GM21723 (cell line): ENCODE measurements at regions not wholly inside any gene's neighbourhood (a gene's known extent, or its start where the extent isn't known, plus 50 kb on each side); places are given as distances from the start of the nearest gene placed in this dataset.

Source experiments
- ATAC-seq: cut with Tn5 transposase; IDR thresholded peaks from one replicate; pipeline ENCODE4 v1.9.1; 2021; ENCODE audit warnings: mild to moderate bottlenecking, moderate library complexity; ENCODE audit not compliant: unreplicated experiment

DNA sequence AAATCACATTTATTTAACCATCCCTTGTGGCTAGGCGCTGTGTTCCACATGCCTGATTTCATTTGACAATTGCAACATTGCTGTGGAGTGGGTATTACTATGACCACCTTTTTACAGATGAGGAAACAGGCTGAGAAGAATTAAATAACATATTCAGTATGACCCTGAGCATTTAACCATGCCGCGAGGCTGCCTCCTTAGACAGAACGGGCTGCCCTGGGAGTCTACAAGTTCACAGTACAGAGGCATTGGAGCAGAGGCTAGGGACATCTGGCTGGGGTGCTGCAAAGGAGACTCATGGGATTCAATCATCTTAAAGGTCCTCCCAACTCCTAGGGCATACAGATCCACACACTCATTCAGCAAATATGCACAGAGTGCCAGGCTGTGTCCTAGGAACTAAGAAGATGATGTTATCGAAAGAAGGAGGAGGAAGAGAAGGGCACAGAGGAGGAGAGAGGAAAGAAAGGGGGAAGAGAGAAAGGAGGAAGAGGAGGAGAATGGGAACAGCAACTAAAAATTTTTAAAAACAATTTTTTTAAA is 164.7 kb upstream of the CCND2 start:
- ATAC-seq, result no peak

DNA sequence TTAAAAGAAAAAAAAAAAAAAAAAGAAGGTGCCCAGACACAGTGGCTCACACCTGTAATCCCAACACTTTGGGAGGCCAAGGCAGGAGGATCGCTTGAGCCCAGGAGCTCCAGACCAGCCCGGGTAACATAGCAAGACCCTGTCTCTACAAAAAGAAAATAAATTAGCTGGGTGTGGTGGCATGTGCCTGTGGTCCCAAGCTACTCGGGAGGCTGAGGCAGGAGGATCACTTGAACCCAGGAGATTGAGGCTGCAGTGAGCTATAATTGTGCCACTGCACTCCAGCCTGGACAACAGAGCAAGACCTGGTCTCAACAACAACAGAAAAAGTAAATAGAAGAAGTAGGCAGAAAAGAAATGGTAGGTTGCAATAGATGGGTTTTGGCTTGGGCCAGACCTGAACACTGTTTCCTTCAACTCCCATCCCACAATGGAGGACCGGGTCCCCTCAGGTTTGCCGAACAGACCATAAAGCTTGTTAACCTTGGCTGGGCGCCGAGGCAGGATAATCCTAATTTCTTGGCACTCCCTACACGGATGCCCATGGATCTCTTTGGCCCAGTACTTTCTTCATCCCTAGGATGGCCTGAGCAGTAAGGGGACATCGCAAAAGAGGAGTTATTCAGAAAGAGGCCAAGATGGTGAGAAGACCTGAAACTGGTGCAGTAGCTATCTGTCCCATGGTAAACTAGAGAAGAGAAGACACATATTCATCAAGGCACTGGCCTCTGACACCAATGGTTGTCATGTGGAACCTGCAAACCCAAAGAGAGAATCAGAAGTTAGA is 165.5 kb upstream of the CCND2 start:
- no peak for ATAC-seq

DNA sequence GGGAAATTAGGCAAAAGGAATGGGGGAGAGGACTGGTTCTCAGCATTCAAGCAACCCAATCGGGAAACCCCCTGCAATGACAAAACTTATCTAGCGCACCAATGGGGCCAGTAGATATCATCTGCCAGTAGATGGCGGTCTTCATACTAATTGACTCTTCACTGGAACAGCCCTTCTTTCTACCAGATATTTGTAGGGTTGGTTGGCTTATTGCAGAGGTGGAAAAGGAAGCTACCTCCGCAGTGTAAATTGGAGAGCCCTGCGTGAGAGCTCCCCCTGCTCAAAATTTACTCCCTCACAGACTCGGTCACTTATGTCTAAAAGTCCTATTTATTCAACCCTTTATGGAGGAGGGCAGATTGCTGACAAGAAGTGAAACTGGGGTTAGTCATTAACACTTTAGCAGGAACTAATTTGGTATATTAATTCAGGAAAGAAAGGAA is 166.1 kb upstream of the CCND2 start:
- ATAC-seq, result peak; percentile 82

DNA sequence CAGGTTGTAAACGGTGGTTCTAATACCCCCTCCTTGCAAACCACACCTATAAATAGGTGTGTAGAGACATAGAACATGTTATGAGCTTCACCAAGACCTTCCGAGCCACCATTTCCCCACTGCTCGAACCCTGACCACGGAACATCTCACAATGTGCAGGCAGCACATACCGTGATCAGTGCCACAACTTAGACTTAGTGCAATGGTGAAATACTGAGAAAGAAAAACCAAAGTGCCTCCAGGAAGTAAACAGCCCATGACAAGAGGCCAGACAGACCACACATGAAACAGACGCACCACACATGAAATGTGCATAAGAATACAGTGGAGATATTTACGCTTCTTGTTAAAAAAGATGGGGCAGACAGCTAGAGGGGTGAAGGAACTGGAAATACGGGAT is 166.9 kb upstream of the CCND2 start:
- ATAC-seq, result no peak

DNA sequence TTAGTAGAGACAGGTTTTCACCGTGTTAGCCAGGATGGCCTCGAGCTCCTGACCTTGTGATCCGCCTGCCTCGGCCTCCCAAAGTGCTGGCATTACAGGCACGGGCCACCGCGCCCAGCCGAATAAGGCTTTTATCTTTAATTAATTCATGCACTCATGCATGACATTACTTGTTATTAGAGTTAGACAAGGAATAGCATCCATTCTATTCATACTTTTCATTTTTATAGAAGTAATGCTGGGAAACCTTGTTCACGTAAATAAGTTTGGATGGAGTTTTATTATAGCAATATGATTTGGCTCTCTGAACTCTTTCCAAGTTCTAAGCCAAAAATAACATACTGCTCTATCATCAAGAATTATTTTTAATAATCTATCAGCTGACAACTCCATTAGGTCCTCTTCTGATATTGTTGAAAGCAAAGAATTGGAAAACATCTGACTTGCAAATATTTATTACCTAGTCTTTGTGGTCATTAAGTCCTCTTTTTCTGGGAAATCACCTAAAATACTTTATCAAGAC is 168.8 kb upstream of the CCND2 start:
- no peak for ATAC-seq

DNA sequence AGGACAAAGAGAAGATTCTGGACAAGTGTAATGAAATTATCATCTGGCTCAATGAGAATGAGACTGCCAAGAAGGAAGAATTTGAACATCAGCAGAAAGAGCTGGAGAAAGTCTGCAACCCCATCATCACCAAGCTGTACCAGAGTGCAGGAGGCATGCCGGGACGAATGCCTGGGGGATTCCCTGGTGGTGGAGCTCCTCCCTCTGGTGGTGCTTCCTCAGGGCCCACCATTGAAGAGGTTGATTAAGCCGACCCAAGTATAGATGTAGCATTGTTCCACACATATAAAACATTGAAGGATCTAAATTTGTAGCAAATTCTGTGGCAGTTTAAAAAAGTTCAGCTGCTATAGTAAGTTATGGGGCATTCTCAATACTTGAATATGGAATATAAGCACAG is 174.3 kb upstream of the CCND2 start:
- no peak for ATAC-seq

DNA sequence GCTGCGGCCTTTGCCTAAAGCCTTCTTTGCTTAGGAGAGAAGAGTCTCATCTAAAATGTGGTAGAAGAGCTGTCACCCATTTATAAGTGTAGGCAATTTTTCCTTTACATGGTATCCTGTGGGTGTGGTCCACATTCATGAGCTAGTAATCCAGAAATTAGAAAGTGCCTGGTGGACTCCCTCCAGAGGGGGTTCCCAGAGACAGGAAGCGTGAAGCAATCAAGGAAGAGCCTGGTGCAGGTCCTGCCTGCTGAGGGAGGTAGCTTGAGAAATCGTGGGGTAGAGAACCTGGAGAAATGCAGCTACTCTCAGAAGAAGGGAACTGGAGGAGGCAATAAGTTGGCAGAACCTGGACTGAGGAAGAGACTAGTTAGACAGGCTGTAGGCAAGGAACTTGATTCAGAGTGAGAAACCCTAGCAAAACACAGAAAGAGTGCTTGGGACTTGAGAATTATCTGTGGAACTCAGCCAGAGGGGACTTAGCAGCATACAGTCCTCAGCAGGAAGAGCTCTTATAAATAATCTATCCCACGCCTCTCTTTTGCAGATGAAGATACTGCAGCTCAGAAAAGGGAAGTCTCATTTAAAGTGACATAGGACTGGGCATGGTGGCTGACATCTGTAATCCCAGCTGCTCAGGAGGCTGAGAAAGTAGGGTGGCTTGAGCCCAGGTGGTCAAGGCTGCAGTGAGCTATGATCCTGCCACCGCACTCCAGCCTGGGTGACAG is 182.4 kb upstream of the CCND2 start:
- ATAC-seq, result no peak

DNA sequence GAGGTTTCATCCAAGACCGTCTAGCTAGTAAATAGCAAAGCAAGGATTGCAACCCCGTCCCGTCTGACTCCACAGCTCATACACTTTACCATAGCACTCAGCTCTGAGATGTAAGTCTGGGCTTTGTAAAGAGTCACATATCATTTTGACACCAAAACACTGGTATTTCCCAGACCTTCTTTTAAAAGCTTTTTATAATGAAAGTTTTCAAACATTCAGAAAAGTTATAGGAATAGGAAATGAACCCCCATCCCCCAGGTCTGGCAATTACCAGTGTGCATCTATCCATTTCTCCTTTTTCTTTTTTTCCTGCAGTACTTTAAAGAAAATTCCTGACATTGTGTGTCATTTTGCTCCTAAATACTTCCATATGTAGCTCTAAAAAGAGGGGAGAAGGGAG is 183.6 kb upstream of the CCND2 start:
- ATAC-seq, result no peak

DNA sequence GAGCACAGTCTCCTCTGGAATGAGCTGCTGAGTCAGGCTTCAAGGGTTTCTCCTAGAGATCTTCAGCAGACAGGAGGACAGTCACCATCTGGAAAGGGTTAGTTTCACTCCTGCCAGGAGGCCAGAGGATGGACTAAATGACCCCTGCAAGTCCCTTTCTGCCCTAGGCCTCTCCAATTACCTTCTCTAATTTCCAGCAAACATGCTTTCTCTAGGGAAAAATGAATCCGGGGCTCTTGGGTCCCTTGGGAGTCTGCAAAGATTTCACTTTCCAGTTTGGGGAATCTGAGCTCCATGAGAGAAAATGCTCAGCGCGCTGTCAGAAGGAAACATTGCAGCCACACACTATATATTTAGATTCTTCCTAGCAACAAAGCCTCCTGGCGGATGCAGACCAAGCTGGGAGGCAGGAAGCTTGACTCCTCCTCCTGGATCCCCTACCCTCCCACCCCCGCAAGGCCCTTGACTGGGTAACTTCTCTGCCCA is 184.4 kb upstream of the CCND2 start:
- ATAC-seq, result no peak

DNA sequence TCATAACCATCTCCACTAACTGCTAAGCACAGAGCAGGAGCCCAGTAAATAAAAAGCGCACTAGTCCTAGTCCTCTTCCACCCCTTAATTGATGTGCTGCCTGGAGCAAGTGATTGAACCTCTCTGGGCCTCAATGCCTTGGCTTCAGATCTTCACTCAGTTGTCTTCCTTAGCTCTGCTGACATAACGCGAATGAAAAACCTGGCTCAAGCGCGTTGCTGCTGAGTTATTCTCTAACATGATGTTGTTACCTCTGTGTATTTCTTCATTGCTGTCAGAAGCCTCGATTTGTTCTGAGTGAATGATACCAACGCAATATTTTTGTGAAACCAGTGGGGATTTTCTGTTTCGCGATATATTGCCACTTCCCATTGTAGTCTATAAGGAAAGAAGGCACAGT is 185.1 kb upstream of the CCND2 start:
- no peak for ATAC-seq

DNA sequence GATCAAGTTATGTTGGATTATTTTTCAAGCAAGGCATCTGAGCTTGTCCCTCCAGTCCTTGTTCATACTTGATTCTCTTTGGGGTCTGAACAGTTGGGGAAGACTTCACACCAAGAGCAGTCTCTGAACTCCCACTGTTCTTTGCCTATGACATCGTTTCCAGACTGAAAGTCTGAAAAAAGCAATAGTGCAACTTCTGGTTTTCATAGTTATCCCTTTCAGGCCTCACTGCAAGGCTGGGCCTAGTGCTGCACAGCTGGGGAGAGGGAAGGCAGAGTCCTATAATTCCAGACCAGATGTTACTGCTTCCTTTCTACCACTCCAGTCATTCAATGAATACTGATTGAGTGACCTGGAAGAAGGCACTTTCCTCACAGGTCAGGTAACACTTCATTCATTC is 187.1 kb upstream of the CCND2 start:
- no peak for ATAC-seq

DNA sequence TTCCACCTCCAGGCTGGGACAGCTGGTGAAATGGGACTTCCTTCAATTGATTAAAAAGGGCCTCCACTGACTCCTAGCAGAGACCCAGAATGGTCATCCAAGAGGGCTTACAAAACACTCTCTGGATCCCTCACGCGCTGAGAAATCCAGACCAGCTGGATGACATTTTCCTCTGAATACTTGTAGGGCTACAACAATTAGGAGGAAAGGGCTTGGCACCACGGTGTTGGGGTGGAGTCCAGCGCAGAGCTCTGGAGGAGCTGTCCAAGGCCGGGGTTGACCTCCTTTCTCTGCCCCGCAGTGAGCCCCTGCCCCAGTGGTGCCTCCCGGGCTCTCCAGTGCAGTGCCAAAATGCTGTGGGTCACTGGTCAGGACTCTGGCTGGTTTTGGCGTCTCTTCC is 189.0 kb upstream of the CCND2 start:
- no peak for ATAC-seq

DNA sequence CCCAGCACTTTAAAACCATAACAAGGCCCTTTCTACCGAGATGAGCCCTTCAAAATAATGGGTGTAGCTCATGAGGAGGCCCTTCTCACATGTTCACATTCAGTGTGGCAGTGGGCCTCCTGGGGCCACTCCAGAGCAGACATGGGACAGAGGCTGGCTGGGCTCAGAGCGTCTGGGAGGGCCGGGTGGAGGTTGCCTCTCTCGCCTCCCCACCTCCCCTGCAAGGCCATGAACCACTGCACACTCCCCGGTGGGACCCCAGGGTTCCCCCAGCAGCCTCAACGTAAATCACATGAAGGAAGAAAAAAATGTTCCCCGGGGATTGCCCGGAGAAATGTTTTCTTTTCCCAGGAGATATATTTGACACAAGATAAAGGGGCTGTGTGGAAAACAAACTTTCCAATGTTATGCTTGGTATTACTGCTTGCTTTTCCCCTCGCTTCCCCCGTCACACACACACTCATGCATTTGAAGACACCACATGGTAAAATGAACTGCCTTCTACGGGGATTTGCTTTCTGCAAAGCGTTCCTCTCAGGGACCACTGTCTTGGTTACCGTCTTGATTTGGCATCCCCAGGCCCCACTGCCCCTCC is 190.7 kb upstream of the CCND2 start:
- ATAC-seq, result no peak

DNA sequence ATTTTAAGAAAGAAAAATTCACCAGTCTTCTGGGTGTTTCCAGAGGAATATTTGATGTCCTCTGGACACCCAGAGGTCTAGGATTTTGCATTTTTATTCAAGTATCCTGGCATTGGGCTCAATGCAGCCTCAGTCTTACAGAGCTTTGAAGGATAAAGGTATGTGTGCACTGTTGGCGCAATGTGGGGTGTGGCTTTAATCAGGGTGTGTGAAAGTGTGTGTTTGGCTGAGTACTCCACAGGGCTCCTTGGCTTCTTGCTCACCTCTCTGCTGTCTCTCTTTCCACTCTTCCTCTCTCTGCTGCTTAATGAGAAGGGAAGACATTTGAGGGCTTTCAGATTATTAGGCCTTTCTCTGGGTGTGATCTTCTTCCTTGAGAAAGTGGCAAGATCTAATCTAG is 193.3 kb upstream of the CCND2 start:
- ATAC-seq, result no peak

DNA sequence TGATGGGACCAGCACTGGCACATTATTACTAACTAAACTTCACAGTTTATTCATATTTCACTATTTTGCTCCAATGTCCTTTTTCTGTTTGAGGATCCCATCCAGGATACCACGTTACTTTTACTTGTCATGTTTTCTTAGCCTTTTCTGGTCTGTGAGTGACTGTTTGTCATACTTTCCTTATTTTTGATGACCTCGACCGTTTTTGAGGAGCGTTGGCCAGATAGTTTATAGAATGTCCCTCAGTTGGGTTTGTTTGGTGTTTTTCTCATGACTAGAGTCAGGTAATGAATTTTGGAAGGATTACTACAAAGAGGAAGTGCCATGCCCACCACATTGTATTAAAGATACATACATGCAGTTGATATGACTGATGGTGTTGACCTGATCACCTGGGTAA is 199.4 kb upstream of the CCND2 start:
- no peak for ATAC-seq

DNA sequence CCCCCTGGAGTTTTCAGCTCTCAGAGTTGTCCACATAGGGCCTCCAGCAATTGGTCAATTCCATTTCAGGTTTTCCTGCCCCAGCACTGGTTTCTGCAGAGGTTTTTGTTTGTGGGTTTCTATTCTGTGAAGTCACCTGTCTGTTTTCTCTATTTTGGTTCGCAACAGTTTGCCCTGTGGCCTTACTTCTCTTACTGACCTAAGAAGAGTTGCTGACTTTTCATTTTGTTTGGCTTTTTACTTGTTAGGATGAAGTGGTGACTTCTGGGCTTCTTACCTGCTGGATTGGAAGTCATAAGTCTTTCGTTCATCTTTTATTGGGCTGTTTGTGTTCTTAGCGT is 196.4 kb upstream of the PARP11 start:
- no peak for ATAC-seq

DNA sequence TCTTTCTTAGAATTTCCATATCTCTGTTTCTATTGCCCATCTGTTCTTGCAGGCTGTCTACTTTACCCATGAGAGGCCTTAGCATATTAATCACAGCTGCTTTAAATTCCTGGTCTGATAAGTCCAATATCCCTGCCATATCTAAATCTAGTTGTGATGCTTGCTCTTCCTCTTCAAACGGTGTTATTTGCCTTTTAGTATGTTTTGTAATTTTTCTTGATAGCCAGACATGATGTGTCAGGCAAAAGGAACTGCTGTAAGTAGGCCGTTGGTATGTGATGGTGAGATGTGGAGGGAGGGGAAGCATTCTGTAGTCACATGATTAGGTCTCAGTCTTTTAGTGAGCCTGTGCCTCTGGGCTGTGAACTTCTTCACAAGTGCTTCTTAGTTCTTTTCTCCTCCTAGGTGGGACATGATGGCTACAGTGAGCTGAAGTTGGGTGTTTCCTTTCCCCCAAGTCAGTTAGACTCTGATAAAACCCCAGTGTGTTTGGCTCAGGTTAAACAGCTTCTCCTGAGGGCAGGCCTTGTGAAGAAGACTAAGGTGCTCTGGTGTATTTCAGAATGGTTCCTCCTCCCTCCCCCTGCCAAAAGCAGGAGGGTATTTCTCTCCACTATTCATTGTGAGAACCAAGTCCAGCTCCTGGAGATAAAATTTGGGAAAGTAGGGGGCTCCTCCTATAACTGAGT is 195.9 kb upstream of the PARP11 start:
- no peak for ATAC-seq

DNA sequence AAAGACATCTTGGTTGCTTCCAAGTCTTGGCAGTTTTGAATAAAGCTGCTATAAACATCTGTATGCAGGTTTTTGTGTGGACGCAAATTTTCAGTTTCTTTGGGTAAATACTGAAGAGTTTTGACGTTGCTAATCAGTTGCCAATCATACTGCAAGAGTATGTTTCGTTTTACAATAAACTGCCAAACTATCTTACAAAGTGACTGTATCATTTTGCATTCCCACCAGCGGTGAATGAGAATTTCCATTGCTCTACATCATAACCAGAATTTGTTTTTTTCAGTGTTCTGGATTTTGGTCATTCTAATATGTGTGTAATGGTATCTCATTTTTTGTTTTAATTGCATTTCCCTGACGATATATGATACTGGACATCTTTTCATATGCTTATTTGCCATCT is 190.8 kb upstream of the PARP11 start:
- ATAC-seq, result no peak

DNA sequence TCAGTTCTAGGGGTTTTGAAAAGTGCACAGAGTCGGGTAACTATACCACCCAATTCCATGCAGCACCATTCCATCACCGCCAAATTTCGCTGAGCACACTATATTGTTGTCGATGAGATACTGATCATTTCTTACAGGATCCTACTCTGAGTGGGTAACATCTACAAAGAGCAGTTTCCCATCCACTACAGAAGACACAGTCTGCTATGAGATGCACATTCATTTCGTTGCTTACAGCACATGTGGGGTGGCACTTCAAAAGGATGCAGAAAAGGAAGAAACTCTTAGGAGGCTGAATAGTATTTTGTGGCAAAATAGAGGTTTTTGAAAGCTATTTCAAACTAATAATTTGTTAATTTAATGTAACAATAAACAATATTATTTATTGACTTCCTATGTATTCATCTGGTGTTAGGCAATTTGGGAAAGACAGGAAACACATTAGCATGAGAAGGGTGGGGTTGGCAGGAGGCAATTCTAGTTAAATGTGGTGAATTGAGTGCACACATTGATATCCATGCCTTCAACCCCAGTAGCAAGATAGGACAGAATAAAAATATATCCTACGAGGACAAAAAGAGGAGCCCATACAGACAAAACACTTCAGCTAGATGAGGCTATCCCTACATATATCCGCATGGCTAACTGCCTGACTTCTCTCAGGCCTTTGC is 186.8 kb upstream of the PARP11 start:
- no peak for ATAC-seq
